NK-92 (cell line): ENCODE measurements at regions not wholly inside any gene's neighbourhood (a gene's known extent, or its start where the extent isn't known, plus 50 kb on each side); places are given as distances from the start of the nearest gene placed in this dataset.

Experiments
- DNase-seq: peaks from one replicate; lab custom pipeline; 2025; ENCODE audit not compliant: unreplicated experiment; lab: John Stamatoyannopoulos, UW

DNA sequence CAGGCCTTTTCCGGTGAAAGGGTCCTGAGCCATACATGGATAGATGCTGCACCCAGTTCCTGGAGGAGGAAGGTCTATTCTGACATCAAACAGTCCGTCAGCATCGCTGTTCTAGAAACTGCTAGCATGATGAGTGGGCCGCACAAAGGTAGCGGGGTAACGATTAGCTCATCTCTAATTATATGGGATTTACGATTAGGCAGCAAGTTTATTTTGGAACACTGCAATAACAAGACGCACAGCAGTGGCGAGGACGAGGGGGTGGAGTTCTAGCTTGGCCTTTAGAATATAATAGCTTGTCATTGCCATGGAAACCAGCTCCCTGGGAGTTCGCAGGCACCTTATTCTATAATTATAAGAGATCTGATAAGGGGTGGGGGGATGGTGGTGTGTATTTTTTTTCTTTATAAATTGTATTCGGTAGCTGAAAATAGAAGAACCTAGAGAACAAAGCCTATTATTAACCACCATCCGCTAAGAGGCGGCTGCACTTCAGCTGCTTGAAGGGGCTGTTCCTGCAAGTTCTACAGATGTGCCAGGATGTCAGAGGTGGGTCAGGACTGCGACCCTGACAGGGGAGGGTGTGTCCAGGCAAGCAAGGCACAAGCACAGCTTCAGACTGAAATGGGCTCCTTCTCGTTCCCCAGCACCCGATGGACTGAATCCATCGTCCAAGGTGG is 311.0 kb downstream of the AGTPBP1 start:
- no peak for DNase-seq

GRCh38 chr9:85428230-85428629 is 313.5 kb downstream of the AGTPBP1 start:
- DNase-seq, result no peak

DNA sequence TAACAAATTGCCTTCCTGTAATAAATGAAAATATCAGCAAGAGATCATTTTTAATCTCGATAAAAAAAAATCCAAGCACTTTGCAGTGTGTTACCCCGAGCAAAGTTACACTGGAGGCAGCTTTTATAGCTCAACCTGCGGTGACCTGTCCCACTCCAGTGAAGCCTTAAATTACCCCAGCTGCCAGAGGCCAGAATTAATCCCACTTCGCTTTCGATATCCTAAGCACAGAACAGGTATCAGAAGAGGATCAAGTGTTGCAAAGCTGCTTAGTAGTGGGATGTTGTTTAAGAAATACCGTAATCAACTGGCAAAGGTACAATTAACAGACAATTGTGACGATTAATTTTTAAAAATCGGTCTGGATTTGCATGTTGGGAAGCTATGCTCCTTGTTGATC is 314.0 kb downstream of the AGTPBP1 start:
- DNase-seq, result no peak

GRCh38 chr9:85425153-85425611 is 316.6 kb downstream of the AGTPBP1 start:
- DNase-seq, result no peak

DNA sequence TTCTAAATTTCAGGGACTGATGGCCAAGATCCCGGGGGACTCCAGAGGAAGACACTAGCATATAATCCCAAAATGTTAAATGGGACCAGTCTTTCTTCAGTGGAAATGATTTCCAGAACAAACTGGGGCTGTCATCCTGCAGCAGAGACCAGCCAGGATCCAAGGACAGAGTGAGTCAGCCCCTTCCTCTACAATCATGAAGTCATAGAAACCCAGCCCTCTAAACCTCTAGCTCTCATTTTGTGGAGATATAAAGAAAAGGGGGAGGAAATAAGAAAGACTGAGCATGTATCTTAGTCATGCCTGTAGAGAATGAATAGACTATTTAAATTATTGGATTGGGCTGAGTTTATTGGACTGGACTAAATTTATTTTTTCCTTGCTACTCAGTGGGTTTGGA is 318.3 kb downstream of the AGTPBP1 start:
- DNase-seq, result no peak

GRCh38 chr9:85421641-85422040 is 320.1 kb downstream of the AGTPBP1 start:
- no peak for DNase-seq

- no peak for DNase-seq
These were observed 321.0 kb downstream of the AGTPBP1 start for GRCh38 chr9:85420750-85421149.

- DNase-seq, result no peak
These were observed 324.1 kb downstream of the AGTPBP1 start for GRCh38 chr9:85417674-85418073.

DNA sequence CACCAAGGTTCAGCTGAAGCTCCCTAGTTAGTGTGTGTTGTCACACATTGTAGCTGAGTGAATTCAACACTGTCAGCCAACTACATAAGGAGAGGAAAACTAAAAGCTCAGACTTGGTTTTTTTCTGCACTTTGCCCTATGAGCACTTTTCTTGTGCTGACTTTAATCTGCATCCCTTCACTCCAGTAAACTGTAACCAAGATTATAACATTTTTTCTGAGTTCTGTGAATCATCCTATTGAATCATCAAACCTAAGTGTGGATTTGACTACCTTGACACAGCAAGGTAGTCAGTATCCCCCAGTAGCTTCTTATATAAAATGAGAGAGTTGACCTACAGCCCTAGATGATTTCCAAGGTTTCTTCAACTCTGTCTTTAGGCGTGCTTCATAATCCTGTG is 325.0 kb downstream of the AGTPBP1 start:
- DNase-seq, result no peak

DNA sequence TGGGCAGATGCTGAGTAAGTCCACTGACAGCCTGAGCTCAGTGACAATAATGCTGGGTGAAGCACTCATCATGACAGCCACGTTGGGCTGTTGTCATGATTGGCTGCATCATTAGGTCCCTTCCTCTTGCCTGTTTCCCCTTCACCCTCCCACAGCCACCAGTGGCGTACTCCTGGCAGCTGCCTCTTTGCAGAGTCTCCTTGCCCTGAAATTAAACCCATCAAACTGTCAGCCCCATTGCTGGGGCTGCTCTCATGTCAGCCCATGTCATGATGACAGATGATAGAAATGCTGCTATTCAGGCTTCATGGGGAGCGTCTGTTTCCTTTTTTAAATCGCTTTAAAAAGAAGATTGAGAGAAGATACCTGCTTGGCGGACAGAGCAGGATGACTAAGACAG is 327.4 kb downstream of the AGTPBP1 start:
- no peak for DNase-seq

DNA sequence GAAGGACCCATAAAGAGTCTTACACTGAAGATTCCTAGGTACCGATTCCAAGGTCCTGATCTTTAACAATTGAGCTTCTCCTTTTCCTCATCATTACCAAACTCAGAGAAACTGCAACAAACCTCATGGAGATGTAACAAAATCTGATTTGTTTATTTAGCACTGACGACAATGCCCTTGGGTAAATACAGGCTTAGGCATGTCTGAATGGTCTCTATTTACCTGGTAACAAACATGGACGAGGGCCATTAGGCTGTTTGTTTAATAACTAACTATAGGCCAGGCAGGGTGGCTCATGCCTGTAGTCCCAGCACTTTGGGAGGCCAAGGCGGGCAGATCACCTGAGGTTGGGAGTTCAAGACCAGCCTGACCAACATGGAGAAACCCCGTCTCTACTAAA is 333.3 kb downstream of the AGTPBP1 start:
- no peak for DNase-seq

DNA sequence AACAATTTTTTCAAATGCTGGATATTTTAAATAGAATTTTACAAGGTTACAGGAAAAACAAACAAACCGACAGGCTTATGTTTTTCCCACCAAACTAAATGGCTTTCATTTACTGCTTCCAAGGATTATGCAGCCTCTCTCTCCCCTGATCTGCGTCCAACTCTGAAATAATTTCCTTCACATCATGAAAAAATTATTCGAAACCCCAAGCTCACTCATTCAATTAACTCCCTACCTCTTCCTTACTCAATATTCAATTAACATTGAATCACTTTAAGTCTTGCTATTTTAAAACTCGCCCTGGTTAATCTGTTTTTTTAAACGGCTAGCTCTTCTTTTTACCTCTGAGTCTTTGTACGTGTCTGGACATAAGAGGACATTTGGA is 336.2 kb downstream of the AGTPBP1 start:
- no peak for DNase-seq

GRCh38 chr9:85404911-85405565 is 336.7 kb downstream of the AGTPBP1 start:
- no peak for DNase-seq

- no peak for DNase-seq
These were observed 339.2 kb downstream of the AGTPBP1 start for GRCh38 chr9:85402551-85402950.

- no peak for DNase-seq
These were observed 339.8 kb downstream of the AGTPBP1 start for GRCh38 chr9:85401998-85402397.

- DNase-seq, result no peak
These were observed 344.7 kb downstream of the AGTPBP1 start for GRCh38 chr9:85397005-85397404.

DNA sequence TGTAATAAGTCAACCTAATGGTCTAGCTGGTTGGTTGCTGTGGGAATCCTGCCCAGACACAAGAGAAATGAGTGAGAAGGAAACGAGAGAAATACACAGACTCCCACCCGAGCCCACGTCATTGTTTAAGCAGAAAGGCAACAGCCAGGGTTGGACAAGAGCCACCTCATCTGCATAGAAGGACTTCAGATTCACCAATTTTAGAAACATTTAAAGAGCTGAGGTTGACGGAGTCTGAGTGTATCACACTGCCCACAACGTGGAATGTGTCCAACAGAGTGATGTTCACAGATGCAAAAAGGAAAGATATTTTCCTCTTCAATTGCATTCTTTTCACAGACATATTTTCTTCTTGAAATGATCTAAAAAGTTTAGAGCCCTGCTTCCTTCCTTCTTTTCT is 349.5 kb downstream of the AGTPBP1 start:
- DNase-seq, result no peak

DNA sequence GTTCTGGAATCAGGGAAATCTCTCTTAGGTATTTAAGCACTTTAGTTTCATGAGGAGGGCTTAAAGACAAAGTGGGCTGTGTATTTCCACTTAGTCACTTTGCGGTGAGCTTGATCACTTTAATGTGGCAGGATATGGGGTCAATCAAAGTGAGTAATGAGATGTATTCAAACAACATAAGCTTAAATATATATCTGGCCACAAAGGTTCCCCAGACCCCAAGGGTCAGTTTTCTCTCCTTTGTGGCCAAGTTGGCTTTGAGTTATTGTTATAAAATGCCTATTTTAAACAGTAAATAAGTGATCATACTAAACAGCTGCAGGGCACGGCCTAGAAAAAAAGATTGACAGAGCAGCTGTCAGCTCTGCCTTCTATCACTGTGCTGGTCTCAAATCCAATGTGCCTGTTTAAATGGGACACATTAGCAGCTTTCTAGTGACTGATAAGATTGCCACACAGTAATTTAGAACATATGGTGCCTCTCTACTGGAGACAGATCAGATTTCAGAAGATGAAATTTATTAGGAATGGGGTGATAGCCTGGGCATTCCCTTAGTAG is 363.9 kb downstream of the AGTPBP1 start:
- no peak for DNase-seq

DNA sequence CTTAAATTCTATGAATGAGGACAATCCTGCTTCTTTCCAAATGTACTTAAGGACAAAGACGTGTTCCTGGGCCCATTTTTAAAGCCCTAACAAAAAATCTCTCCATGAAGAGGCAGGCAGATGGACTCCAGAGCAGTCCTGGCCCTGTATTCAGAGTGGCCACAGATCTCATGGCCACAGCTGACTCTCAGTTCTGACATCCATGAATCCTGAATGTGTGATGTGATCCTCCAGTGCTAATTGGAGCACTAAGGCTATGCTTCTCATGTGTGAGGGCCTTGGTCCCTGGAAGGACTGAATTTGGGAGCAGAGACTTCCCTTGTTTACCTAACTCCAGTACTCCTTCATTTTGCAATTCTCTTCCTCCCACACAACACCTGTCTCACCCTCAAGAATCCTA is 373.0 kb downstream of the AGTPBP1 start:
- no peak for DNase-seq

DNA sequence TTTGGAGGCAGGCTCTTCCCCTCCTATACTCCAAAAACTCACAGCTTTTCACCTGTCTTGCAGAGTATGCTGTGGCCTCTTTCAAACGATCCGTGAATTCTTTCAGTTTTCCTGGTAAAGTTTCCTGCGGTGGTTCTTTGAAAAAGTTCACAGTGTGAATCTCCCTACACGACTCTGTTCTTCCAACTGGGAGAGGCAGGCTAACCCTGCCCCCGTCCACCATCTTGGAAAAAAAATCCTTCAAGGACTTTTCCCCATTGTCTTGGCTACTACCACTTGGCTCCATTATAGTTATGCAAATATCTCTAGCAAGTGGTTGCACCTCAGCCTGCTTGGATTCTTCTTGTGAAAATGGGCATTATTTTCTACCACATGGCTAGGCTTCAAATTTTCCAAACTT is 382.6 kb downstream of the AGTPBP1 start:
- DNase-seq, result no peak

DNA sequence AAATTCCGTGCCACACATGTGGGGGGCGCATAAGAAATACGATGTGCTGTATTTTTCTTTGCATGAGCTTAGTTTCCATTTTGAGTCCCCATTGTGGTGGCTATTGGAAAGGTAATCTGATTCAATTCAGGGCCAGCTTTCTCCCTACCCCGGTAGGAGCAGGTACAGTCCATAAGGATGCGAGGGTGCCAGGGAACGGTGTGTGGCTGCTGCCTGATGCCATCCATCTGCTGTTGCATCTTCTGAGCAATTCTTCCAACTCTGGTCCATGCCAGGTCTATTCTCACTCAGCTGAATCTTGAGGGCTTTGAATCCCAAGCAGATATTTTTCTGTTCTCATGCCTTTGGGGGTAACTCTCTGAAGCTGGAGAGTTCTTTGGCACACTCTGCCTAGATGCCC is 392.7 kb downstream of the AGTPBP1 start:
- no peak for DNase-seq

- DNase-seq, result no peak
These were observed 394.2 kb downstream of the AGTPBP1 start for GRCh38 chr9:85347541-85347940.

DNA sequence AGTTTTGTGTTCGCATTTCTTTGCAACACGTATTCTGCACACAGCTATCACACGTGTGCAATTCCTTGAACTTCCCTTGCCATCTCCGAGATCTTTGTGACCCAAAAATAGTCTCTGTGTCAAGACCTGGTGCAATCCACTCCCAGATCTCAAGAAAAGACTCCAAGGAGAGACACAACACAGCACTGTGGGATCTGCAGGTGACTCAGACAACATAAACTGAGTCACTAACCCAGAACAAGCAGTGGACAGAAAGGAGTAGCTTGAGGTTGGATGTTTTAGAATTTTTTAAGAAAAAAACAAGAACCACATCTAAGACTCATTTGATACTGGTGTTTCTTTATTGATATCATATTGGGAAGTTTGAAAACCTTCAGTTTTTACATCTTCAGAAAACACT is 396.9 kb downstream of the AGTPBP1 start:
- DNase-seq, result no peak
